Calu3 (cell line): ENCODE measurements at regions not wholly inside any gene's neighbourhood (a gene's known extent, or its start where the extent isn't known, plus 50 kb on each side); places are given as distances from the start of the nearest gene placed in this dataset.

Experiments used
- BruUV-seq: library from RNA; stranded (reverse); fragments of 400-500 nt; replicated peaks from 2 replicates; lab custom pipeline; 2021; lab: Mats Ljungman, UMichigan
- CTCF ChIA-PET: fragments of 300-600 bp; sonication (Branson Sonifier 250); formaldehyde crosslinking; loops from one replicate; lab custom pipeline; 2022; ENCODE audit warnings: antibody characterized with exemption; lab: Charles Lee
- DNase-seq: peaks from one replicate; pipeline ENCODE4 v3.0.0; 2022
- H3K27ac Mint-ChIP-seq: one replicate; pipeline ENCODE4 v1.8.0; 2022; ENCODE audit warnings: mixed read lengths; ENCODE audit not compliant: unreplicated experiment
- H3K27me3 Mint-ChIP-seq: one replicate; pipeline ENCODE4 v1.8.0; 2022; ENCODE audit warnings: mixed read lengths; ENCODE audit not compliant: unreplicated experiment
- H3K36me3 Mint-ChIP-seq: one replicate; pipeline ENCODE4 v1.8.0; 2022; ENCODE audit warnings: mild to moderate bottlenecking, moderate library complexity, mixed read lengths; ENCODE audit not compliant: insufficient read depth, unreplicated experiment
- H3K4me1 Mint-ChIP-seq: one replicate; pipeline ENCODE4 v1.8.0; 2022; ENCODE audit warnings: mild to moderate bottlenecking, low read depth, mixed read lengths; ENCODE audit not compliant: unreplicated experiment
- H3K4me3 Mint-ChIP-seq: one replicate; pipeline ENCODE4 v1.8.0; 2022; ENCODE audit warnings: mild to moderate bottlenecking, low read depth, moderate library complexity, mixed read lengths; ENCODE audit not compliant: unreplicated experiment
- H3K9me3 Mint-ChIP-seq: one replicate; pipeline ENCODE4 v1.8.0; 2022; ENCODE audit warnings: low read depth, mixed read lengths; ENCODE audit not compliant: unreplicated experiment
- CTCF ChIP-seq: fragments of 200-600 bp; IDR thresholded peaks from one replicate; pipeline ENCODE4 v1.8.0; 2022; ENCODE audit warnings: antibody characterized with exemption; ENCODE audit not compliant: unreplicated experiment
- intact Hi-C: fragments of 100-400 bp; cut with micrococcal nuclease; formaldehyde crosslinking; loops from one replicate; pipeline ENCODE4 v1.10.0; 2022; ENCODE audit not compliant: unreplicated experiment

GRCh38 chr18:56173542-56174220 is 464.7 kb downstream of the TXNL1 start:
- H3K4me1 Mint-ChIP-seq: peaks cover 3% of the 10 kb centered on the region
- H3K27me3 Mint-ChIP-seq: no peaks in the 10 kb centered on the region
- H3K36me3 Mint-ChIP-seq: no peaks in the 10 kb centered on the region
- BruUV-seq: no TSS peak
- intact Hi-C loops: no loop called here
- H3K4me3 Mint-ChIP-seq: no peak overlapping the region
- no peaks in the 10 kb centered on the region for H3K9me3 Mint-ChIP-seq
- H3K27ac Mint-ChIP-seq: no peak overlapping the region
- CTCF ChIA-PET: no interaction called here
- no peak for DNase-seq
- TF ChIP-seq CTCF: no peak

GRCh38 chr18:56172527-56172926 is 465.9 kb downstream of the TXNL1 start:
- H3K9me3 Mint-ChIP-seq: no peaks in the 10 kb centered on the region
- H3K27me3 Mint-ChIP-seq: no peaks in the 10 kb centered on the region
- H3K4me3 Mint-ChIP-seq: no peak overlapping the region
- H3K27ac Mint-ChIP-seq: no peak overlapping the region
- intact Hi-C loops: no loop called here
- DNase-seq: no peak
- TF ChIP-seq CTCF: no peak
- CTCF ChIA-PET: interaction anchor here (0.7 kb wide), 1 partner anchor 88 kb away, joined by 3 read pairs; no protein-coding TSS in a partner anchor
- H3K36me3 Mint-ChIP-seq: no peaks in the 10 kb centered on the region
- BruUV-seq: no TSS peak
- peaks cover 13% of the 10 kb centered on the region for H3K4me1 Mint-ChIP-seq

GRCh38 chr18:56171848-56172247 is 466.5 kb downstream of the TXNL1 start:
- H3K4me3 Mint-ChIP-seq: no peak overlapping the region
- no TSS peak for BruUV-seq
- no peak overlapping the region for H3K27ac Mint-ChIP-seq

GRCh38 chr18:56168049-56168781 is 470.2 kb downstream of the TXNL1 start:
- BruUV-seq: no TSS peak
- Mint-ChIP-seq H3K4me3 (no peak overlapping the region), H3K36me3 (no peaks in the 10 kb centered on the region), H3K4me1 (peaks cover 13% of the 10 kb centered on the region), H3K9me3 (no peaks in the 10 kb centered on the region), H3K27ac (no peak overlapping the region), H3K27me3 (no peaks in the 10 kb centered on the region)
- intact Hi-C loops: no loop called here
- no peak for TF ChIP-seq CTCF
- CTCF ChIA-PET: no interaction called here
- DNase-seq: no peak

More at GRCh38 chr18:56171848-56172247, 466.5 kb downstream of the TXNL1 start:
- H3K9me3 Mint-ChIP-seq: no peaks in the 10 kb centered on the region
- no peaks in the 10 kb centered on the region for H3K36me3 Mint-ChIP-seq
- H3K27me3 Mint-ChIP-seq: no peaks in the 10 kb centered on the region
- CTCF ChIA-PET: interaction anchor here (0.7 kb wide), 1 partner anchor 87 kb away, joined by 3 read pairs; no protein-coding TSS in a partner anchor
- intact Hi-C loops: no loop called here
- TF ChIP-seq CTCF: no peak
- no peak for DNase-seq
- H3K4me1 Mint-ChIP-seq: peaks cover 13% of the 10 kb centered on the region
